Progenitor cell of endocrine pancreas (in vitro differentiated cells): ENCODE measurements at regions not wholly inside any gene's neighbourhood (a gene's known extent, or its start where the extent isn't known, plus 50 kb on each side); places are given as distances from the start of the nearest gene placed in this dataset.

ENCODE experiments used
- DNase-seq: peaks from one replicate; pipeline ENCODE4 v3.0.0; 2021; ENCODE audit warnings: low spot score; ENCODE audit not compliant: unreplicated experiment
- H3K27ac Mint-ChIP-seq: 2 replicates; pipeline ENCODE4 v1.8.0; 2021; ENCODE audit warnings: mild to moderate bottlenecking, moderate library complexity, mixed read lengths
- H3K27me3 Mint-ChIP-seq: 2 replicates; pipeline ENCODE4 v1.8.0; 2021; ENCODE audit warnings: mixed read lengths
- H3K36me3 Mint-ChIP-seq: 2 replicates; pipeline ENCODE4 v1.8.0; 2022; ENCODE audit warnings: mixed read lengths; ENCODE audit not compliant: insufficient read depth
- H3K4me1 Mint-ChIP-seq: 2 replicates; pipeline ENCODE4 v1.8.0; 2021; ENCODE audit warnings: low read depth, mixed read lengths
- H3K4me3 Mint-ChIP-seq: 2 replicates; pipeline ENCODE4 v1.8.0; 2021; ENCODE audit warnings: low read depth, mild to moderate bottlenecking, moderate library complexity, mixed read lengths
- H3K9me3 Mint-ChIP-seq: 2 replicates; pipeline ENCODE4 v1.8.0; 2021; ENCODE audit warnings: low read depth, mixed read lengths
- CTCF ChIP-seq: fragments of 200-600 bp; sonication (generic); IDR thresholded peaks from one replicate; pipeline ENCODE4 v1.5.0; 2021; ENCODE audit warnings: antibody characterized with exemption, mild to moderate bottlenecking; ENCODE audit not compliant: unreplicated experiment

GRCh38 chr22:25362883-25363240 lies 143.4 kb downstream of the CRYBB2 start:
- peaks cover 7% of the 10 kb centered on the region for H3K4me1 Mint-ChIP-seq
- no peaks in the 10 kb centered on the region for H3K36me3 Mint-ChIP-seq
- no peaks in the 10 kb centered on the region for H3K9me3 Mint-ChIP-seq
- H3K27ac Mint-ChIP-seq: no peak overlapping the region
- H3K27me3 Mint-ChIP-seq: no peaks in the 10 kb centered on the region
- no peak for DNase-seq
- no peak overlapping the region for H3K4me3 Mint-ChIP-seq
- TF ChIP-seq CTCF: no peak

GRCh38 chr22:25363474-25363873 lies 144.0 kb downstream of the CRYBB2 start:
- Mint-ChIP-seq H3K4me3 (no peak overlapping the region), H3K36me3 (peaks cover 1% of the 10 kb centered on the region), H3K27me3 (no peaks in the 10 kb centered on the region), H3K27ac (no peak overlapping the region), H3K9me3 (no peaks in the 10 kb centered on the region), H3K4me1 (peaks cover 7% of the 10 kb centered on the region)
- DNase-seq: no peak
- TF ChIP-seq CTCF: no peak

- H3K27me3 Mint-ChIP-seq: no peaks in the 10 kb centered on the region
- H3K4me3 Mint-ChIP-seq: no peak overlapping the region
- no peak overlapping the region for H3K27ac Mint-ChIP-seq
- peaks cover 1% of the 10 kb centered on the region for H3K36me3 Mint-ChIP-seq
- TF ChIP-seq CTCF: no peak
- no peak for DNase-seq
- H3K4me1 Mint-ChIP-seq: peaks cover 7% of the 10 kb centered on the region
- H3K9me3 Mint-ChIP-seq: no peaks in the 10 kb centered on the region
Observed at GRCh38 chr22:25364281-25364680, 144.8 kb downstream of the CRYBB2 start.

GRCh38 chr22:25364736-25365241 lies 145.3 kb downstream of the CRYBB2 start:
- TF ChIP-seq CTCF: no peak
- Mint-ChIP-seq H3K9me3 (no peaks in the 10 kb centered on the region), H3K4me3 (no peak overlapping the region), H3K36me3 (peaks cover 1% of the 10 kb centered on the region), H3K27me3 (no peaks in the 10 kb centered on the region), H3K27ac (no peak overlapping the region), H3K4me1 (peaks cover 7% of the 10 kb centered on the region)
- no peak for DNase-seq

- H3K27me3 Mint-ChIP-seq: no peaks in the 10 kb centered on the region
- peaks cover 7% of the 10 kb centered on the region for H3K4me1 Mint-ChIP-seq
- H3K27ac Mint-ChIP-seq: peak overlapping the region; percentile 62
- no peak overlapping the region for H3K4me3 Mint-ChIP-seq
- TF ChIP-seq CTCF: no peak
- H3K36me3 Mint-ChIP-seq: peaks cover 1% of the 10 kb centered on the region
- no peak for DNase-seq
- no peaks in the 10 kb centered on the region for H3K9me3 Mint-ChIP-seq
Observed at GRCh38 chr22:25365491-25366261, 146.2 kb downstream of the CRYBB2 start.
